Fibroblast of skin of scalp (primary cell): ENCODE measurements at regions not wholly inside any gene's neighbourhood (a gene's known extent, or its start where the extent isn't known, plus 50 kb on each side); places are given as distances from the start of the nearest gene placed in this dataset.

Experiments
- DNase-seq: peaks from one replicate; pipeline ENCODE4 v3.0.0-alpha.2; 2013

DNA sequence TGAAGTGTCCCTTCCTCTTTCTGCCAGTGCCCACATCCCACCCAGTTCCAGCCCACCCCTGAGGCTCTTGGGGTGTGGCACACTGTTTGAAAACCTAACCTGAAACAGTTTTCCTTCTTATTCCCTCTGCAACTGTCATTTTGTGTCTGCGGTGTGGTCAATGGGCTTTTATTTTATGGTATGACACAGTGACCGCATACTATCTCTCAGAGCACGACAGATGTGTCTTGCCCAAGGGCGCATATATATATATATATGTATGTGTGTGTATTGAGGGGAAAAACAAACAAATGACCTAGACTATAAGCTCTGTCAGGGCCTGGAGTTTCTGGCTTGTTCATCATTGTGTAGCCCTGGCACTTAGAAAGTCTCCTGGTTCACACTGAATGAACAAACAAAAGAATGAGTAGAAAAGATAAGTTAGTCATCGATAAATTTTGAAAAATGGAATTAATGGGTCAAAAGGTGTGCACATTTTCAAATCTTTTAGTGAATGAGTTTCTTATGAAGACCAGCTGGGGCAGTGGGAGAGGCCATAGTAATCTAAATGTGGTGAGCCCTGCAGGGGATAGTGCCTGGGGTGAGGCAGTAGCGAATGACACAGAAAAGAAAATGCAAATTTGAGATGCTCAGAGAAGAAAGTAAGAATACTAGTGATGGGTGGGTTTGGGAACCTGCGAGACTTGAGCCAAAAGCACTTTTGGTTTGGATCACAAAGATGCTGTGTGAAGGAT is 198.4 kb downstream of the SNX10 start:
- no peak for DNase-seq

DNA sequence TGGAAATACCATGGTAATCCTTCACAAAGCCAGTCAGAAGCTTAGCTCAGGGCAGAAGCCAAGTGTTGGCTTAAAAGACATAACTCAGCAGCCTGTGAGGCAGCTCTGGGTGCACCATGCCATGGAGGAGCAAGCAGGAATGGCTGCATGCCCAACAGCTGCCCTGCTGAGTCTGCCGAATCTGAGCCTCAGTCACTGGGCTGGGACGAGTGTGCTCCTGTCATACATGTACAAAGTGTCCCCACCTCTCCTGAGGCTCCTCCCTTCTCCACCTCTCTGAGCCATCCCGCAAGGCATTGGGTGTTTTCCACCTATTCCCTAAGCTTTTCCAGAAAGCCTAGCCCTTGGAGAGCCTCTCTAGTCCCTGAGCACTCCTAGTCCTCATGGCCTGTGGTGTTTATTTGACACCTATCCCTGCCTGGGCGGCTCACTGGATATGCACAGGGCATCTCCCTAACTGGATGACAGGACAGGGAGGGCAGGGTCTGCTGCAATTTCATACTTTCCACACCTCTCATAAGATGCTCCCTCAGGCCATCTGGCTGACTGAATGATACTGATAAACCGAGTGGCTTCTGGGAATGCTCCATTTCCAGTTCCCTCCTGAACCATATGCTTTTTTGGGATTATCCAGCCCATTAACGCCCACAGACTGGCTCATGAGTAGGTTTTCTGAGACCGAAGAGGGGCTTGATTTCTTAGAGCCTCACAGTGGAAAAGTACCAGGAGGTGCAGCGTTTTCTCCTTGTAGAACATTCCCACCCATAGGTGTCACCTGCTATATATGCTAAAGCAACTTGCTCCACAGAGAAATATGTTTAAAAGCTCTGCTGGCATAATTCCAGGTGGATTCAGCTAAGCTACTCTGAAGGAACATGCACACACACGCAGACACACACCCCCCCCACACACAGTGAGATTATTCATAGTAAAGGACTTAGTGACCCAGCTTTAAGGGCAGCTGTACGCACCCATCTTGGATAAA is 199.3 kb downstream of the SNX10 start:
- no peak for DNase-seq

DNA sequence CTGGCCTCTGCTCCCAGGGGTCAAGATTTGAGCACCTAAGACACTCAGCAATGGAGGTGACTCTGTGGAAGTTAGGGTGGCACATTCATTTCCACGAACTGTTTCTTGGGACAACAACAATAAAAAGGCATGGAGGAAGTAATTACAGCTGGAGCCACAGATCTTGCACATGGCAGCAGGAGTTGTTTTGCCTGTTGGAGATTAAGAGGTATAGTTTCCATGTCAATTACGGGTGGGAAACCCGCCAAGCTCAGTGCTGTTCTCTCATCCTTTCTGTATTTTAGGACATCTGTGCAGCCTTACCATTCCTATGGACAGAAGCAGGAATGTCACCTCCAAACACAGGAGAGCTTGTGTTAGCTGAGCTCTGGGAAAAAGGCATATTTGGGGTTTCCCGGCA is 201.2 kb downstream of the SNX10 start:
- no peak for DNase-seq

DNA sequence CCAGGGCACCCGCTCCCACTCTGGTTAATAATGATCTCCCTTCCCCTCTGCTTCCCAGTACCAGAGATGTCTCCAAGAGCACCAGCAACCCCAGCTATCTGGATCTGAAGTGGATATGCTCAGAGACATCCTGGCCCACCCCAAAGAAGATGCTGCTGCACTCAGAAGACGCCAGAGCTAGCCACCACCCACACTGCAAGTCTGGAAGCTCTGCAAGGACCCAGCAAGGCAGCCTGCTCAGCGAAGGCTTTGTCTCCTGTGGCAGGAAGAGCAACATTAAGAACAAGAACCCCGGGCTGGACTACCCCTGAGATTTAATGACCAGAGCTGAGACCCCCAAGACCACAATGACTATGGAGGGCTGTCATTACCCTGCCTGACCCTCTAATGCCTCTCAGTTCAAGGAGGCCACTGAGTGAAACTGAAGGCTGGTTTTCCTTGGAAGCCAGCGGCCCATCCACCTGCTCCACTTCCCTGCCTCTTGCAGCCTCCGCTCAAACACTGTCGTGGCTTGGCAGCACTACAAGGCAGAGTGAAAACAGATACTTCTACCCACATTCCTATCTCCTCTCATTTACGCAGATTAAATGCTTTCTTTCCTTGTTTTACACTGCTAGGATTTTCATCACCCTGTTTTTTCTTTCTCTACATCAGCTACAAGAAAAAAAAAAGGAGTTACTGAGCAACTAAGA is 202.2 kb downstream of the SNX10 start:
- no peak for DNase-seq

DNA sequence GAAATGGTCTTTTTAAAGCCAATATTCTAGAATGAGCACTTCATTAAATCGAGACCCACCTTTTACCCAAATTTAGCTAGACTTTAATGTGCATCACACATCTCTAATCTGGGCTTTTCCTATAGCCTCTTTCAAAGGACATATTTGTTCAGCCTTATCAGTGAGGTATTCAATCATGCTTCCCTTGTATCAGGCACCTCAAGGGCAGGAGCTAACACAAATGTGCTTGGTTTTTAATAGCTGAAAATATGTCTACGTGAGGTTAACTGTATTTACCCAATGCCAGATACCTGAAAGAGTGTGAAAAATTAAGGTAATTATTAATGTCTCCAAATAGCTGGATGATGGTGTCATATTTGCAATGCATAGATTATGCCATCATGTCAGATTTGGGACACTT is 203.9 kb downstream of the SNX10 start:
- no peak for DNase-seq

DNA sequence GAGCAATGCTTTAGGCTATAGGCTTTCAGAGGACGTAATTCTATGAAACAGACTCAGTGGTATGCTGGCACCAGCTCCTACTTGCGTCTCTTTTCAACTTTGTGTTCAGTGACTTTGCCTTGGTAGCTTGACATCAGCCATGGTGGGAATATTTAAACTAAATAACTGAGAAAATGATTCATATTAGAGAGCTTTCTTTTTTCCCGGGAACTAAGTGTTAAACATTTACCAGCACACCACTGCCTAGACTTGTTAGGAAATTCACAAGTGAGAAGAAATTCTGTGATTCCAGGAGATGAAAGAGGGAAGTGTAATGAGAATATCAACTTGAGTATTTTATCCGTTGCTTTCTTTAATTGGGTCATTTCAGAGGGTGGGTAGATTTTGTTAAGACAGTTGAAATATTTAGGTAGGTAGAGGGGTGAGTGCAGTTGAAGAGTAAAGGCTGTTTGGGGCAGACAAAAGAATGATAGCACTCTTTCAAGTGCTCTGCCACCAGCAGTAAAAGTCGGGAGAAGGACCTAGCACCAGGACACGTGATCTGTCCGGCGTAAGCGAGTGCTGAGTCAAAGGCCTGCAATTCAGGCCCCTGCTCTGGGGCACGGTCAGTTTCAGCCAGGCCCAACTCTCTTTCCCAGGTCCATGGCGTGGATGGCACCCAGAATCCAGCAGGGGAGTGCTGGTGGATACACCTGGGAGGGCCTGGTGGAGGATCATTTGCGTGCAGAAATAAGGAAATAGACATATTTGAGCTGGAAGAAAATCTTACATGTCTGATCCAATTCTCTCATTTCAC is 206.3 kb downstream of the SNX10 start:
- no peak for DNase-seq

DNA sequence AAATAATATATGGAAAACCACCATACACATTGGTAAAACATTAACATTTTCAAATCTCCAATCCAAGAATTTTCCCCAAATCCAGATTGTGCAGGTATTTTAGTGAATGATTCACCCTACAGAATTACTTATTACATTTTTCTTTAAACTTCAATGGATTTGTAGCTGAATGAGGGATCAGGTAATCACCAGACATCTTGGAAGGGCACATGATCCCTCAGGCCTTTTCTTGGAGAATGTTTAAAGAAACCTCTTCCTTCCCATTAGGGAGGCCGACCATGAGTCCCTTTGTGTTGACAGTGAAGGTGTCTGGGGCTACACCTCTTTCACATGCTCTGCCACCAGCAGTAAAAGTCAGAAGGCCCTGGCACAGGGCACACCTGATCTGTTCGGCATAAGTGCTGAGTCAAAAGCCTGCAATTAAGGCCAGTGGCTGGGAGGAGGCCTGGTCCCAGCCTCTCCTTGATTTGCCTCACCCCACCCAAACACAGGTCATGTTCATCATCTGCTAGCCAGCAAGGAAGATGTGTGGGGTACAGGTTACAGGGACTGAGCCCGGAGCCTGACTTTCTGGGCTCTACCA is 207.7 kb downstream of the SNX10 start:
- DNase-seq = no peak

DNA sequence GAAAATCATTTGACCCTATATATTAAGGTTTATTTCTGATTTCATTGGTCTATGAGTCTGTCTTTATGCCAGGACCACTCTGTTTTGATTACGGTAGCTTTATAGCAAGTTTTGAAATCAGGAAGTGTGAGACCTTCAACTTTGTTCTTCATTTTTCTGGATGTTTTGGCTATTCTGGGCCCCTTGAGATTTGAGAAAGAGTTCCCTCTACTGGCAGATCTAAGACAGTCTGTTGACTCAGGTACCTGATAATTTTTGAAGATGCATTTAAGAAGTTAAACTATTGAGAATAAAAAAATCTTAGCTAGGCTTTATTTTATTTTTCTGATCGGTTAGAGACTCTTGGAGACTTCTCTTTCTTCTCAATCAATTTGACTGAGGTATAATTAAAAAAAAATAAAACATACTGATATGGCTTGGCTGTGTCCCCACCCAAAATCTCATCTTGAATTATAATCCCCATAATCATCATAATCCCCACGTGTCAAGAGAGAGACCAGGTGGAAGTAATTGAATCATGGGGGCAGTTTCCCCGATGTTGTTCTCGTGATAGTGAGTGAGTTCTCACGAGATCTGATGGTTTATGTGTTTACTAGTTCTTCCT is 209.2 kb downstream of the SNX10 start:
- peak; percentile 16 for DNase-seq

DNA sequence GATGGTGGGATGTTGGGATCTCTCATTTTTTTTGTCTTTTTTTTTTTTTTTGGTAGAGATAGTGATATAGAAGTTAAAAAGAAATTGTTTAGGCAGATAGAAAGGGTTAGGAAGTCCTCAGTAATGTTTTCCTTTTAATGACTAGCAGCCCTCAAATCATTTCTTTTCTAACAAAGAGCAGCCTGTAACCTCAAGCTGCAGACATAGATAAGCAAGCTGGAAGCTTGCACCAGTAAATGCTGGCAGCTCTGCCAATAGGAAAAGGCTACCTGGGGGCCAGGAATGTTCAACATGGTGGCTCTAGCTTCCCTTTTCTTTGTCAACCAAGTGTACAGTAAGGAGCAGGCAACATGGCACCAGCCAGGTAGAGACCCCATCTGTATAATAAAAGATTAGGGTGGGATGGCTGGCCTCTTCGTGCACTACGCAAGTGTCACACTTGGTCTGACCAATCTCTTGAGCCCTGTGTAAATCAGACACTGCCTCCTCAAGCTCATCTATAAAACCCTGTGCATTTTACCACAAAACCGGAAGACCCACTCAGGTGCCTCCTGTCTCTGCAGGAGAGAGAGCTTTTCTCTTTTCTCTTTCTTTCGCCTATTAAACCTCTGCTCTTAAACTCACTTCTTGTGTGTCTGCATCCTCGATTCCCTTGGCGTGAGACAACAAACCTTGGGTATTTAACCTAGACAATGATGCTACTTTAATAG is 212.9 kb downstream of the SNX10 start:
- no peak for DNase-seq

DNA sequence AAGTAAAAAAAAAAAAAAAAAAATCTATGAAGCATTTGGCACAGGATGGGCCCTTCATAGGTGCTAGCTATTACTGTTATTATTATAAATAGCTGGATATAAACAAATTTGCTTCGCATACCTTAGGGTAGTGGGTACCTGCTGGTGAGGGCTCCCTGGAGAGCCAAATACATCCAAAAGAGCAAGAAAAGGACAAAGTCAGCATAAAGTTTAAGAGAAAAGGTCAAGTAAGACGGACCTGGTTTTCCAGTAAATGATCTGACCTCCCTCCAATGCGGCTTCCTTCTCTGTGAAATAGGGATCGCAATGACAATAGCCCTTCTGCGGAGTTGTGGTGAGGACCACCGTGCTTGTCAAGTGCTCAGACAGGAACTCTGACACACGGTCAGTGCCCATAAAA is 214.5 kb downstream of the SNX10 start:
- DNase-seq = no peak

DNA sequence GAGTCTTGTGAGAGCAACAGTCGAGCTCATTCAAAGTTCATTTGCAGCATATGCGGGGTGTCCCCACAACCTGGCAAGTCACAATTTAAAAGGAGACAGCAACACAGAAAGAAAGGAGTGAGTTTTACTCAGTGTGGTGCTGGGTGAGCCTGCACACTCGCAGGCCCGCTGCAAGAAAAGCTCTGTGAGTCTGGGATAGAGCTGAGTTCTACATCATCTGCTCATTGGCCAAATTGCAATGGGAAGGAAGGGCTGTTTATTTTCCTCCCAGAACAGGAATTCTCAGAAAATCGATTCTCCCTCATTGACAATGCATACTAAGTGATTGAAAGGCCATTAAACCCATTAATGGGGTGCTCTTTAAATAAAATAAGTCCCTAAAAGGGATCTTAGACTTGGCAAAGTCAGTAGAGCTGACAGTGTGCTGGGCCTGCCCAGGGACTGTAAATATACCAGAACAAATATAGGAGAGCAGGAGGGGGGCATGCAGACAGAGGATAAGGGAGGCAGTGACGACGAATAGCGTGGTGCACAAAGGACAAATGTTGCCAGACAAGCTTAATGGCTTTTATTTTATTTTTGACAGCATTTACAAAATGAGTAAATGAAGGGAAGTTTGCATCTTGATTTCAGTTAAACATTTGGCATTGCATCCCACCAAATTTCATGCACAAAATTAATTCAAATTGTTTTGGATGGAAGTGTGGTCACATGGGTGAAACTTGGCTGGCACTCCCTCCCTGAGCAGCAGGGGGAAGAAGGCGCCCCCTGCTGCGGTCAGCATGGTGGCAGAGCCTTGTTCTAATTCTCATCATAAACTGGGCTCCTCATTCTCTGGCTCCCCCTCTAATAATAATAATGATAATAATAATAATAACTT is 215.7 kb downstream of the SNX10 start:
- DNase-seq = no peak

DNA sequence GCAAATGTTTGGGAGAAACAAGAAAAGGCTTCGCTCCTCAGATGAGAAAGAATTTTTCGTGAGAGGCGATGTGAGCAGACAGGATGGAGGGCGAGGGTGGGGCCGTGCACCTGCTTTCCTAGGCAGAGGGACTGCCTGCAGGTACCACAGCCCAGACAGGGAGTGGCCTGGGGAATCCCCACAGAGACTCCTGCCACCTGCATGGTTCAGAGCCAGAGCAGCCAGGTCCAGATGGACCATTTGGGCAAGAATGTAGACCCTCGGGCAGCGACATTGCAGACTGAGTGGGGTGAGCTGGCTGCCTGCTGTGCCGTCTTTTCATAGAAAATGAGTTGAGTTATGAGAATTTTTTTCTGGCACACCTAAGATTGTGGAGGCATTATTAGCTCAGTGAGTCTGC is 216.8 kb downstream of the SNX10 start:
- no peak for DNase-seq

DNA sequence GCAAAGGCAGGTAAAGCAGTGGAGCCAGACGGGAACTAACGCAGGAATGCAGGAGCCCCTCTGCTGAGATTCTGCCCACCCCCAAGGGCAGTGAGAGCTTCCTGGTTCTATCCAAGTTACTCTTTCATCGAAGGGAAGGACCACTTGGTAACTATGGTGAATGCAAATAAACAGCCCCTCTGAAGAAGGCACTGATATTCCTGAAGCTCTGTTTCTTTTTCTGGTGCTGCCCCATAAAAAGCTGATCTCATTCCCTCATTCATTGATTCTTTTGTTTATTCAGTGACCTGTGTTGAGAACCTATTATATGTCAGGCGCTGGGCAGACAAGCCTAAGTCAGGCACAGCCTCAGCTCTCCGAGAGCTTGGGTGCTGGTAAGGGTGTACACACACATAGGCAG is 217.3 kb downstream of the SNX10 start:
- no peak for DNase-seq

DNA sequence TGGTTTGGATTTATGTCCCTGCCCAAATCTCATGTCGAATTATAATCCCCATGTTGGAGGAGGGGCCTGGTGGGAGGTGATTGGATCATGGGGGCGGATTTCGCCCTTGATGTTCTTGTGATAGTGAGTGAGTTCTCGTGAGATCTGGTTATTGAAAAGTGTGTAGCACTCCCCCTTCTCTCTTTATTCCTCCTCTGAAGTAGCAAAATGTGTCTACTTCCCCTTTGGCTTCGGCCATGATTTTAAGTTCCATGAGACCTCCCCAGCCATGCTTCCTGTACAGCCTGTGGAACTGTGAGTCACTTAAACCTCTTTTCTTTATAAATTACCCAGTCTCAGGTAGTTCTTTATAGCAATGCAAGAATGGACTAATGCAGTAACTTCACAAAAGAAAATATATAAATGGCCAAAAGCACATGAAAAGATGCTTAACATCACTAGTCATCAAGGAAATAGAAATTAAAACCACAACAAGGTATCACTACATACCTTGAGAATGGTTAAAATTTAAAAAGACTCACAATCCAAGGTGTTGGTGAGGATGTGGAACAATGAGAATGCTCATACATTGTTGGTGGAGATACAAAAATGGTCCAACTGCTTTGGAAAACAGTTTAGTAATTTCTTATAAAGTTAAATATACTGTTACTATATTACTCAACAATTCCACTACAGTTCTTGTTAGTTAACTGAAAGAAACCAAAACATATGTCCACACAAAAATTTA is 218.7 kb downstream of the SNX10 start:
- no peak for DNase-seq

DNA sequence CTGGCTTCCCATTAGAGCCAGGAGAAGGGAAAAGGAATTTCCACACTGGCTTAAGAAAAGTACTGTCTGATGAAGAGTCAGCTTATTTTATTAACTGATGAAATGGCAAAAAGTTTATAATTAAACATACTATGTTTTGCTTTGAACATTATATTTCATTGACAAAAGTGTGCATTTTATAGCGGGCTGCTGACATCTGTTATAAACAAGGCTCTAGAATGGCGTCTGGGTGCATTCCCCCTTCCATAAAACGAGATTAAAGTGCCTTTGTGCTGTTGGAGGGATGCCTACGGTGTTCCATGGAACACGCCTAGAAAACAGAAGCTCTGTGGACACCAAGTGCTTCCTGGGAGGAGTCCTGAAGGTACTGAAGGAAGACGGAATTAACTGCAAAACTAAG is 220.2 kb downstream of the SNX10 start:
- DNase-seq = no peak

DNA sequence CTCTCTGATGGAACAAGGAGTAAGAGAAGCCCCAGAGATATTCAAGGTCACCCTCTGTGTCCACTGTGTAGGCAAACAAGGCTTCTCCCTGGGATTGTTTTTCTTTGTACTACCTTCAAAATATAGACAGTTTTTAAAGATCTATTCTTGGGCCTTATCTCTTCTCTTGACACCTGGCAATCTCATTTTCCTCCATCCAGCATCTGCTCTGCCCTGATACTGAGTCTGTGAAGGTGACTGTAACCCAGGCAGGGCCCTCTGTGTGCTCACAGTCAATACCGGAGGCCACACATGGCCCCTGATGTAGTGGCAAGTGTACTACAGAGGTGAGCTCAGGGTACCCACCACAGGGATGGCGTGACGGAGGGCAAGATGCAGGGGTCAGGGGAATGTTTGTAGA is 221.1 kb downstream of the SNX10 start:
- no peak for DNase-seq

DNA sequence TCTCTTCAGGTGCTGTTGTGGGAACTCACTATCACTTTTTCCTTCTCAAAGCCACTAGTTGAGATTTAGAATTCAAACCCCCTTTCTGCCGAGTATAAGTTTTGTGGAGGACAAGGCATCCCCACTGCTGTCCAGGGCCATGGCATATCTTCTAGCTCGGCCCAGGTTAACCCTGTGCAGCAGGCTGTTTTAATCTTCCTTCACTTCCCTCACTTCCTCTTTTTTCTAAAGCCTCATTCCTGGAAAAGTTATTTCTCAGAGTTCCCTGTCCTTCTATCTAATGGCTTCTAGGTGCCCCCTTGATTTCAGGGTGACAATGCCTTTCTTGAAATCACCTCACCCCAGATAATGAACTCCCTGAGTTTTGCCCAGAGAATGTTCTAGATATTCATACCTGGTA is 222.3 kb downstream of the SNX10 start:
- DNase-seq = no peak

DNA sequence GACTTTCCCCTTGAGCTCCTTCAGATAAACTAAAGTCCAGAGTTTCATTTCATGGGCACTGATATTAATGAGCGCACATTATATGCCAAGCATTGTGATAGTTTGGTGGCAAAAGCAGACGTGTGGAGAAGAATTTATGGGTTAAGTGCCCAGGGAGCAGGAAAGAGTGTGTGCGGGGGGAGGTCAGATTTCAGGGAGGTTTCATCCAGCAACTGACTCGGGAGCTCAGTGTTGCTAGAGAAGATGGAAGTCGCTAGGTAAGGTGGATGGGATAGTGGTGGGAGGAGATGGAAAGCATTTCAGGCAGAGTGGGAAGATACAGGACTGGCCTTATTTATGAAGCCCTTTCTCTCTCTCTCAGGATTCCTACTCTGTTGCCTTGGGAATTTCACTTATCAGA is 223.0 kb downstream of the SNX10 start:
- no peak for DNase-seq

DNA sequence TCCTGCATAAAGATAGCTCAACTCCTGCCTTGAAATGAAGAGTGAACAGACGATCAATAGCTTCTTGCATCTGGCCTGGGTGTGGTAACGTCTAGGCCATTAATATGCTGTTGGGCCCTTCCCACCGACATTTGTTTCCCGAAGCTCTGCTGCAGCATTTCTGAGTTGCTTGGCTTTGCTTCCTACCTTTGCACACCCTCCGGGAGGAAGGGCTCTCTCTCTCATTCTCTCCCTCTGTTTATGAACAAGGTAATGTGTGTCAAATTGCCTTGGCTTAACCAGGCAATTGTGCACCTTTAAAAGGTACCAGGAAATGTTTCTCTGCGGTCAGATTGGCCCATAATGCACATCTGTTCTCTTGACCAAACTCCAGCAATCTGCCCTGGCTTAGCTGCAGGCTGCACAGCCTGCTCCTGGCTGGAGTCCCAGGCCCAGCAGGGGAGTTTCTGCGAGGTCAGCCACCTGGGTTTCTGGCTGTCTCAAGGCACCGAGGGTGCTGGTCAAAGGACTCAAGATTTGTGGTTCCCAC is 223.7 kb downstream of the SNX10 start:
- no peak for DNase-seq
